Stimulated activated CD4-positive, alpha-beta T cell treated with anti-CD3 and anti-CD28 coated beads, Interleukin-1b, Interleukin-23, amount 100 ng/mL, for 24 hours (primary cell): ENCODE measurements at regions not wholly inside any gene's neighbourhood (a gene's known extent, or its start where the extent isn't known, plus 50 kb on each side); places are given as distances from the start of the nearest gene placed in this dataset.
"Not testable (repeated sequence)": the region's sequence is repeated elsewhere in the genome, so short reads cannot be mapped to it uniquely, and the experiment has no call there.

Experiments
- DNase-seq, 4 experiments: peaks; one replicate each; pipeline ENCODE4 v3.0.0-alpha.2; 2020; ENCODE audit warnings: low read depth in 4 of 4, low spot score in 1 of 4

DNA sequence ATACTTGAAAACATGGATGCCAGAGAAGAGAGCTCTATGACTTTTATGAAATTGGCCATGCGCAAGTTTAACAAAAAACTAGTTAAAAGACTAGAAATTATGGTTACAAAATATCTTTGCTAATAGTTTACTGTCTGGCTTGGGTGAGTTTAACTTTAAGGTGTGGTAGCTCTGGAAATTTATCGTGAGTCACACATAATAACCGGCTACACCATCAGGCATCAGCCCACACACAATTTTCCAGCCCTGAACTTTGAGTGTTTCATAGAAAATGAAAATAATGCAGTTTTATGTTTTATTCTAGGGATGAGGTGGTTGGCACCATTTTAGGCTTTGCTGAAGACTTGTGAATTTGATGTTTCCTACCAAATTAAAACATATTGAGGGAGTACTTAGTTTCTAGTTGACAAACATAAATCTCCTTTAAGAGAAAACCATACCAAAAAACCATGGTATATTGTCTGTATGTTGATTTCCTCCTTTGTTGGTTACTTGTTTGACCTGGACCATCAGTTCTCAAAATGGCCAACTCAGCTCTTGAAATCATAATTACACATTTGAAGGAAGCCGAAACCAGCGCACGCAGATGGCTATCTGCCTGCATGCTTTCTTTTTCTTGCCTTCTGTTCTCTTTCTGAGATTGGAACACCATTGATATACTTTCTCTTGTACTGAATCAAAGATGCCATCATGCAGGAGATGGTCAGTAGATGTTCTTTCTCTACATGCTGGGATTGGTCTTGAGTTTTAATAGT is 125.1 kb downstream of the AKAP11 start:
- no peak for DNase-seq

GRCh38 chr13:42398533-42398932 is 126.6 kb downstream of the AKAP11 start:
- no peak for DNase-seq

- DNase-seq, result no peak
Observed at GRCh38 chr13:42400188-42400833, 128.4 kb downstream of the AKAP11 start.

DNA sequence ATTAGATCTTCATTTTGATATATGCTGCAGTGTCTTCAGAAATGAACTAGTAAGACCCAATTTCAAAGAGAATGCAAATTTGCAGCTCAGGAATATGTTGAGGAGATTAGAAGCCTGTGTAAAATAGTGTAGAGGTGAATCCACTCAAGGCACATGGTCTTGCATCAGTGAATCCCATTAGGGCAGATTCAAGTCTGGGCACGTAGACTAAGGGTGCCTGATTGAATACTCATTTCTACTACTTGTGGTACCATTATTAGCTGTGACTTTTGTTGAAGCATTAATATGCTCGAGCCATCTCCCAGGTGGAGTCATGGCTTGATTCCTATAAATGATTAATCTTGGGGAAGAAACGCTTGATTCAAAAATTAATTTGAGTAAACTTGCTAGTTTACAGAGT is 129.4 kb downstream of the AKAP11 start:
- DNase-seq, result no peak

- DNase-seq, result peak in 1 of 4 experiments; percentile 54
Observed at GRCh38 chr13:42405665-42406390, 133.9 kb downstream of the AKAP11 start.

DNA sequence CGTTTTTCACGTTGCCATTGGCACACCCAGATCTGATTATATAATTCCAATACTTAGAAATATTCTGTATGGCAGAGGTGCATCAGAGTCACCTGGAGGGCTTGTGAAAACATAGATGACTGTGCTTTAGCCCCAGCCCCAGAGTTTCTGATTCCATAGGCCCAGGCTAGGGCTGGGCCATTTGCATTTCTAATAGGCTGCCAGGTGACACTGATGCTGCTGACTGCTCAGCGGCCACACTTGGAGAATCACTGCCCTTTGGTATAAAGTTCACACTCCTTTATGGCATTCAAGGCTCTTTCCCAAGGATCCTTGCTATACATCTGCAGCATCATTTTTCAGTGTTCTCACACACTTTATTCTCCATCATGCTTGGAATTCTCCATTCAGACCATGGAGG is 137.1 kb downstream of the AKAP11 start:
- DNase-seq, result no peak

GRCh38 chr13:42409551-42409950 is 137.6 kb downstream of the AKAP11 start:
- no peak for DNase-seq

DNA sequence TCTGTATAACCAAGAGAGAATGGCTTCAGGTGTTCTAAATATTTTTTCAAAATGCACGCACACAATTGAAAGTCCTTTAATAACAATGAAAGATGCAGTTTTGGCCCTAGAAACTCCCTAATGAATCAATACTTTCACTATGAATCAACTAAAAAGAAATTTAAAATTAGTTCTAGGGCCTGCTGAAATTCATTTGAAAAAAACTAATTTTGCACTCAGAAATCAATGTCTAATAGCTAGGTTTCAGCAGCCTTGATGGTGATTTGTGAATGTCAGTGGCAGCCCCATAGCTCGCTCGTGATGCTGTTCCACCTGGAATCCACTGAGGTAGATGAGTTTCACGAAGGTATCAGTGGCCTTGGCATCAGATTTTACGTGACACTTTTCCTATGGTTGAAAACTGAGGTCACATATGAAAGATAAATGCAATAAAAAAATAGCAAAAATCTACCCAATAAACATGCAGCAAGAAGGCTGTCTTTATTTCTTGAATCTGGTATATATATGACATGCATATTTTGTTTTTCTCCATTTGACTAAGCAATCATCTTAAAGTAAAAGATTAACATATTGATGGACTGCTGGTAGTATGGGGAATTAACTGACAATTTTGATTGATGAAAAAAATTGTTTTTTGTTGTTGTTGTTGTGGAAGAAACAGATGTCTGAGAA is 141.0 kb downstream of the AKAP11 start:
- no peak for DNase-seq

GRCh38 chr13:42413484-42413815 is 141.5 kb downstream of the AKAP11 start:
- DNase-seq, result no peak

- DNase-seq, result no peak
Observed at GRCh38 chr13:42417626-42418025, 145.7 kb downstream of the AKAP11 start.

DNA sequence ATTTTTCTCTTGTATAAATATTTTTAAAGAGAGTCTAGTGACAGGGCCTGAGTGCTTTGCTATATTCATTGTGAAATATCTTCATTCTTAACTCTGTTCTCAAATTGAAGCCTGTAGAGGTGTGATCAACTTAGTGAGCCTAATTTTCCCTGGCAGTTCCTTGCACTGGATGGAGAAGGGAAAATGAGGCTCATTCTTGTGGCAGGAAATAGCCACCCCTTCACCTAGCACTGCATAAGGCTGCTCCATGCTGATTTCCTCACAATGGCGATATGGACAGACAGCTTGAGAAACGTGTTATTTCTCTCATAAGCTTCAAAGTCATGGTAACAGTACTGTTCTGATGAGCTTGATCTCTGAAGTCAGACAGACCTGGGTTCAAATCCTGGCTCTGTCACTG is 146.2 kb downstream of the AKAP11 start:
- DNase-seq, result no peak

GRCh38 chr13:42420304-42420703 is 148.4 kb downstream of the AKAP11 start:
- DNase-seq, result peak in 2 of 4 experiments; percentile 20 to 51

DNA sequence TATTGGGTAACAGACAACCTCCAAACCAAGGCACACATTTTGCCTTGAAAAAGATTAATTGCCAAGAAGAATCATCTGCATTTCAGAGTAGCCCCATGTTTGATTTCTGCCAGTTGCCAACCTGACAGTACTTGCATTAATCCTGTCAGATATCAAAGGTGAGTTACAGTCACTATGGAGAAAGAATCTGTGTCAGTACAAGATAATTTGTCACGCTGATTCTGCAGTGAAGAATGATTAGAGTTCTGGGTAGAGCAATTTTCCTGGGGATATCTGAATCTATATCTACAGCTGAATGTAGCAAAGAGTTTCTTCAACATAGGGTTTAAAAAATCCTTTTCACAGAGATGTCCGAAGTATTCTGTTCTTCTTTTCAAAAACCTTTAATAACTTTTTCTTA is 150.7 kb downstream of the AKAP11 start:
- DNase-seq, result no peak

DNA sequence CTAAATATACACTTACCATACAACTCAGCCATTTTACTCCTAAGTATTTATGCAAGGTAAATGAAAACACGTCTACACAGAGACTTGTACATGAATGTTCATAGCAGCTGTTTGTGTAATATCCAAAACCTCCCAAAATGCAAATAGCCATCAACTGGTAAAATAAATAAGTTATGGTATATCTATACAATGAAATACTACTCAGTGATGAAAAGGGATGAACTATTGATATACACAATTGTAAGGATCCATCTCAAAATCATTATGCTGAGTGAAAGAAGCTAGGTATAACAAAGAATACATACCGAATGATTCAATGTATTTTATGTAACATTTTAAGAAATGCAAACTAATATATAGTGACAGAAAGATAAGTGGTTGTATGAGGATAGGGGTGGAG is 149.8 kb upstream of the TNFSF11 start:
- DNase-seq, result no peak

DNA sequence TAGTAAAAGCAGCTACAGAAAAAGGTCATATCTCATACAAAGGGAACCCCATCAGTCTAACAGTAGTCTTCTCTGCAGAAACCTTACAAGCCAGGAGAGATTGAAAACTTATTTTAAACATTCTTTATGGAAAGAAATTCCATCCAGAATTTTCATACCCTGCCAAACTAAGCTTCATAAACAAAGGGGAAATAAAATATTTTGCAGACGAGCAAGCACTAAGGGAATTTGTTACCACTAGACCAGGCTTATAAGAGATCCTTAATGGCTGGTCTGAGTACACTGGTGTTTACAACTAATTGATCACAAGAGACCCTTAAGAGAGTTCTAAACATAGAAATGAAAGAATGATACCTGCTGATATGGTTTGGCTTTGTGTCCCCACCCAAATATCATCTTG is 128.6 kb upstream of the TNFSF11 start:
- no peak for DNase-seq

GRCh38 chr13:42446597-42446996 is 127.4 kb upstream of the TNFSF11 start:
- not testable (repeated sequence) for DNase-seq

GRCh38 chr13:42453091-42453645 is 120.8 kb upstream of the TNFSF11 start:
- DNase-seq, result no peak

DNA sequence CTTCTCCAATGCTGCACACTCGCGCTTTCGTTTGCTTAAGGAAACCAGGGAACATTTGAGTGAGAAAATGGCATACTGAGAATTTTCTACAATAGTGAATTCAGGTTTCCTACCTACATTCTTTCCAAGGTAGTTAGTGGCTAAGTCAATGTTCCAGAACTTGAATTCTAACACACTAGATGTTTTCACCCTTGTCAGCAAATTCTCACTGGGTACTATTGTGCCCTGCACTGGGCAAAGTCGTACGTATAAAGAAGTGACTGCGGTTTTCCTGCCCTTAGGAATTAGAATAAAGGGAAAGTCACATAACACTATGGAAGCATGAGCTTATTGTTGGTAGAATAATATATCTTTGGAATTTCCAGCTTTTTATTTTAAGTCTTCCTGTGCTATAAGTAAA is 119.2 kb upstream of the TNFSF11 start:
- no peak for DNase-seq

DNA sequence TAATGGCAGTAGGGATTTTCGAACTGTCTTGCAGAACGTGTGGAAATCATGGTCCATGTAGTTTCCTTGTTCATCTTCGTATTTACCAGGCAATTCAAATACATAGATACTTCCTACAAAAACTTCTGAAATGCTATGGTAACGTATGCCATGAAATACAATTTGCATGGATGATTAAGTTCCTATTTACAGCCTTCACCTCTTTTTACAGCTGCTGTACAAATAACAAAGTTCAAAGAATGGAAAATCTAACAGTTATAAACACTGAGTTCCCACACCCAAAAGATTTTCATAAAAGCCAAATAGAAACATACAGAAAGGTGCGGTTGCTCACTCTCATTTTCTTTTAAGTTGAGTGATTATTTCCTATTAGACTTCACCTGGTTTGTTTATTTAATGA is 115.8 kb upstream of the TNFSF11 start:
- DNase-seq, result no peak

- DNase-seq, result no peak
Observed at GRCh38 chr13:42466123-42466522, 107.8 kb upstream of the TNFSF11 start.

- no peak for DNase-seq
Observed at GRCh38 chr13:42466609-42467008, 107.3 kb upstream of the TNFSF11 start.
